ENCODE measurements at regions not wholly inside any gene's neighbourhood (a gene's known extent, or its start where the extent isn't known, plus 50 kb on each side); places are given as distances from the start of the nearest gene placed in this dataset.

DNA sequence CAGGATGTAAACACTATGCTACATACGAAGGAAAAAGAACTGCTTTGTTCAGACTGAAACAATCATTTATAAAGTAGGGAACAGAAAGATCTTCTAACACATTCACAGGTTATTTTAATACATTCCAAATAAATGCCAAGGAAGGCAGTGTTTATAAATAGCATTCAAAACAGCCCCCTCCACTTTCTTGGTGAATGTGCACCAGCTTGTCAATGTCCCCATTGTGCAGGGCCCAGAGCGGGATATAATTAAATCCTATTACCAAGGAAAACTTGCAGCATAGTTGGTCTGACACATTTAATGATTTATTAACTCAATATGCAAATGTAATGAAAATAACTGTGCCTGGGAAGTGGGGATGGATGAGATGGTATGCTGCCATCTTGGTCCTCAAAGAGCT is 135.9 kb upstream of the RAD23B start:
- H3K4me3 ChIP-seq (ENCODE audit: low read depth, low read length), result no peak overlapping the region
- no peak for DNase-seq (ENCODE audit: low read depth)
- TF ChIP-seq, protein P1, sequence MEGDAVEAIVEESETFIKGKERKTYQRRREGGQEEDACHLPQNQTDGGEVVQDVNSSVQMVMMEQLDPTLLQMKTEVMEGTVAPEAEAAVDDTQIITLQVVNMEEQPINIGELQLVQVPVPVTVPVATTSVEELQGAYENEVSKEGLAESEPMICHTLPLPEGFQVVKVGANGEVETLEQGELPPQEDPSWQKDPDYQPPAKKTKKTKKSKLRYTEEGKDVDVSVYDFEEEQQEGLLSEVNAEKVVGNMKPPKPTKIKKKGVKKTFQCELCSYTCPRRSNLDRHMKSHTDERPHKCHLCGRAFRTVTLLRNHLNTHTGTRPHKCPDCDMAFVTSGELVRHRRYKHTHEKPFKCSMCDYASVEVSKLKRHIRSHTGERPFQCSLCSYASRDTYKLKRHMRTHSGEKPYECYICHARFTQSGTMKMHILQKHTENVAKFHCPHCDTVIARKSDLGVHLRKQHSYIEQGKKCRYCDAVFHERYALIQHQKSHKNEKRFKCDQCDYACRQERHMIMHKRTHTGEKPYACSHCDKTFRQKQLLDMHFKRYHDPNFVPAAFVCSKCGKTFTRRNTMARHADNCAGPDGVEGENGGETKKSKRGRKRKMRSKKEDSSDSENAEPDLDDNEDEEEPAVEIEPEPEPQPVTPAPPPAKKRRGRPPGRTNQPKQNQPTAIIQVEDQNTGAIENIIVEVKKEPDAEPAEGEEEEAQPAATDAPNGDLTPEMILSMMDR (IDR thresholded peaks at IDR 0.05; ENCODE audit: insufficient read depth, low read depth, low read length), result no peak
- no peaks in the 10 kb centered on the region for H3K36me3 ChIP-seq (ENCODE audit: control insufficient read depth, insufficient read depth, low read length)
- H3K27me3 ChIP-seq (ENCODE audit: control insufficient read depth, insufficient read depth, low read length), result 0 out of 2 replicates have a peak, but pooled peaks cover 1% of the 10 kb centered on the region
- ChIA-PET POLR2A (no interaction called here), CTCF (interaction anchor here (0.7 to 7.0 kb wide), 2 partner anchors 9 to 258 kb away, joined by 3 to 40 read pairs; no protein-coding TSS in a partner anchor)

DNA sequence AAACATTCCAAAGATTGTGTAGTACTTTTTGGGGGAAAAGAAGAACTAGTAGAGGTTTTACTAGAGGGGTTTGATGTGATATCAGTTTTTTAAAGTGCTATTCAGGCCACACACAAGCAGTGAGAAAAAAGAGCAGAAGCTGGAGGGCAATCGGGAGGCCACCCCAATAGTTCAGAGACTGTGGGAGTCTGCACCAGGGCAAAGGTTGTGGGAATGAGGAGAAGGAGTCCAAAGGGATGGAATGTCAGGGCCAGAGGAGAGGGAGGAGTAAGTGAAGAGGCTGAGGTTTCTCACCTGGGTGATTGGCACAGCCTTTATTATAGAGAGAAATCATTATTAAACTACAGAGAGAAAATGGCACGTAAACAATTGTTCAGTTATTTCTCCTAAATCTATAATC is 134.9 kb upstream of the RAD23B start:
- ChIA-PET CTCF (interaction anchor here (7.0 kb wide), 1 partner anchor 10 kb away, joined by 40 read pairs; no protein-coding TSS in a partner anchor), POLR2A (no interaction called here)

DNA sequence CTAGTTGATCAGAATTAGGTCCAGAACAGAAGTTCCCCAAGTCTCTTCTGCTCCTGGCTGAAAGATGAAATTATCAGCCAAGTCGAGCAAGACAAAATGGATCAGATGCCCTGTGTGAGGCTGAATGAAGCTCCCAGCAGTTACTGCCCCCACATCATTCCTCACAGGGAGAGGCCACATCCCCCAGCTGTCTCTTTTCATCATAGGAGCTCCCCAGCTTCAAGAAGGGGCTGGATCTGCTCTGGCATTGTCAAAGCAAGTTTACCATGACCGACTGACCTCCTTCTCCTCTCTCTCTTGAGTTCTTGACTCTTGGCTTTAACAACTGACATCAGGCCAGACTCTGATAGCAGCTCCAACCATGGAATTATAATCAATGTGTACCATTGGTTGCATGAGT is 133.3 kb upstream of the RAD23B start:
- TF ChIP-seq, protein P1 (IDR thresholded peaks at IDR 0.05; ENCODE audit: insufficient read depth, low read depth, low read length), result no peak
- ChIA-PET POLR2A (no interaction called here), CTCF (interaction anchor here (7.0 kb wide), 1 partner anchor 11 kb away, joined by 40 read pairs; no protein-coding TSS in a partner anchor)
- Histone ChIP-seq H3K27me3 (ENCODE audit: control insufficient read depth, insufficient read depth, low read length) (no peaks in the 10 kb centered on the region), H3K36me3 (ENCODE audit: control insufficient read depth, insufficient read depth, low read length) (no peaks in the 10 kb centered on the region), H3K4me3 (ENCODE audit: low read depth, low read length) (no peak overlapping the region)
- no peak for DNase-seq (ENCODE audit: low read depth)

More for the DNA sequence above, 134.9 kb upstream of the RAD23B start:
- Histone ChIP-seq H3K27me3 (ENCODE audit: control insufficient read depth, insufficient read depth, low read length) (0 out of 2 replicates have a peak, but pooled peaks cover 1% of the 10 kb centered on the region), H3K36me3 (ENCODE audit: control insufficient read depth, insufficient read depth, low read length) (no peaks in the 10 kb centered on the region), H3K4me3 (ENCODE audit: low read depth, low read length) (no peak overlapping the region)
- TF ChIP-seq, protein P1 (IDR thresholded peaks at IDR 0.05; ENCODE audit: insufficient read depth, low read depth, low read length), result no peak
- no peak for DNase-seq (ENCODE audit: low read depth)

DNA sequence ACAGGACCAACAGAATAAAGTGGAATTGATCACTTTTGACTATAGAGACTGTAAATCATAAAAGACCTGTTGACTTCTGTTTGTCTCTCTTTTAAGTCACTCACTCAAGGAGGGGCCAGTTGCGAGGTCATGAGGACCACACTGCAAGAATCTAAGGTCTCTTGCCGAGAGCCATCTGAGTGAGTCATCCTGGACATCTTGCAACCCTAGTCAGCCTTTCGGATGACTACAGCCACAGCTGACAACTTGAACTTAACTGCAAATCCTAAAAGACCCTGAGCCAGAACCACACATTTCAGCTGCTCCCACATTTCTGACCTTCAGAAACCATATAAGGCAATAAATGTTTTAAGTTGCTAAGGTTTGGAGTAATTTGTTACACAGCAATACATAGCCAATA is 129.7 kb upstream of the RAD23B start:
- TF ChIP-seq, protein P1 (IDR thresholded peaks at IDR 0.05; ENCODE audit: insufficient read depth, low read depth, low read length), result no peak
- H3K4me3 ChIP-seq (ENCODE audit: low read depth, low read length), result no peak overlapping the region
- no peak for DNase-seq (ENCODE audit: low read depth)
- no peaks in the 10 kb centered on the region for H3K27me3 ChIP-seq (ENCODE audit: control insufficient read depth, insufficient read depth, low read length)
- CTCF ChIA-PET, result interaction anchor here (1.1 to 1.6 kb wide), 2 partner anchors 18 to 1312 kb away, joined by 3 to 5 read pairs; no protein-coding TSS in a partner anchor
- no peaks in the 10 kb centered on the region for H3K36me3 ChIP-seq (ENCODE audit: control insufficient read depth, insufficient read depth, low read length)
- POLR2A ChIA-PET, result no interaction called here

DNA sequence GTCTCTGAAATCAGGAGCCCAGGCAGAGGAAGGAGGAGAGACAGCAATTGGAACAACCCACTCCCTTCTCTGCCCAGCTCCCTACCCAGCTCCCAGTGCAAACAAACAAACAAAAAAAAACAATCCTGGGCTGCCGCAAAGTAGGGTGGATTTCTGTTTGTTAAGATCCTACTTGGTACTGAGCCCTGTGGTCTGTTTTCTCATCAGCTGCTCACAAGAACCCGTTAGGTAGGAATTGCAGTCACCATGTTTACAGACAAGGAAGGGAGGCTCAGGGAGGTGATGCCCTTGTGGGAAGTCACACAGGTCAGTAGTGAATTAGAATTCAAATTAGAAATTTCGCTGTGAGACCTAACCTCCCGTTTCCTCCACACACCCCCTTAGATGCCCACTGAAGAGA is 128.8 kb upstream of the RAD23B start:
- no peaks in the 10 kb centered on the region for H3K27me3 ChIP-seq (ENCODE audit: control insufficient read depth, insufficient read depth, low read length)
- ChIA-PET POLR2A (no interaction called here), CTCF (interaction anchor here (1.6 kb wide), 1 partner anchor 1313 kb away, joined by 5 read pairs; no protein-coding TSS in a partner anchor)
- H3K36me3 ChIP-seq (ENCODE audit: control insufficient read depth, insufficient read depth, low read length), result no peaks in the 10 kb centered on the region
- no peak overlapping the region for H3K4me3 ChIP-seq (ENCODE audit: low read depth, low read length)
- no peak for DNase-seq (ENCODE audit: low read depth)
- TF ChIP-seq, protein P1 (IDR thresholded peaks at IDR 0.05; ENCODE audit: insufficient read depth, low read depth, low read length), result no peak

Measured in BJ (cell line).